Chondrocyte (in vitro differentiated cells): ENCODE measurements at regions not wholly inside any gene's neighbourhood (a gene's known extent, or its start where the extent isn't known, plus 50 kb on each side); places are given as distances from the start of the nearest gene placed in this dataset.

Experiments used
- DNase-seq: peaks from one replicate; pipeline ENCODE4 v3.0.0; 2021; ENCODE audit warnings: mixed read lengths, low spot score
- H3K27ac Mint-ChIP-seq: one replicate; pipeline ENCODE4 v1.8.0; 2021; ENCODE audit warnings: mild to moderate bottlenecking, moderate library complexity, mixed read lengths; ENCODE audit not compliant: unreplicated experiment
- H3K27me3 Mint-ChIP-seq: 2 replicates; pipeline ENCODE4 v1.8.0; 2021; ENCODE audit warnings: low read depth, mixed read lengths
- H3K36me3 Mint-ChIP-seq: 2 replicates; pipeline ENCODE4 v1.8.0; 2021; ENCODE audit warnings: low read depth, mixed read lengths
- H3K4me1 Mint-ChIP-seq: 2 replicates; pipeline ENCODE4 v1.8.0; 2021; ENCODE audit warnings: low read depth, mild to moderate bottlenecking, mixed read lengths
- H3K4me3 Mint-ChIP-seq: one replicate; pipeline ENCODE4 v1.8.0; 2021; ENCODE audit warnings: mild to moderate bottlenecking, moderate library complexity, mixed read lengths; ENCODE audit not compliant: unreplicated experiment
- H3K9me3 Mint-ChIP-seq: 2 replicates; pipeline ENCODE4 v1.8.0; 2021; ENCODE audit warnings: low read depth, mixed read lengths
- TF ChIP-seq, protein P1 (sequence below): fragments of 200-600 bp; sonication (generic); IDR thresholded peaks from 2 replicates; pipeline ENCODE4 v1.5.0; 2021; ENCODE audit warnings: antibody characterized with exemption, mild to moderate bottlenecking, moderate library complexity

DNA sequence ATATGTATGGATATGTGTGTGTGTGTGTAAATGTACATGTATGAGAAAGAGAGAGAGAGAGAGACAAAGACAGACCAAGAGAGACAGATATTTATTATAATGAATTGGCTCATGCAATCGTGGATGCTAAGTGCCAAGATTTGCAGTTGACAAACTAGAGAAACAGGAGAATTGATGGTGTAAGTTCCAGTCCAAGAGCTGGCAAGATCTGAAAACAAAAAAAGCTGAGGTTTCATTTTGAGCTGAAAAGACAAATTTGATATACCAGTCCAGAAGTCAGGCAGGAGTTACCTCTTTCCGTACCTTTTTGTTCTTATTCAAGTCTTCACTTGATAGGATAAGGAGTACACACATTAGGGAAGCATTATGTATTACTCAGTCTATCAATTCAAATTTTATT lies 157.8 kb downstream of the COPS8 start:
- peaks cover 3% of the 10 kb centered on the region for H3K4me1 Mint-ChIP-seq
- H3K27ac Mint-ChIP-seq = no peak overlapping the region
- H3K27me3 Mint-ChIP-seq = no peaks in the 10 kb centered on the region
- peaks cover 26% of the 10 kb centered on the region for H3K9me3 Mint-ChIP-seq
- TF ChIP-seq, protein P1, sequence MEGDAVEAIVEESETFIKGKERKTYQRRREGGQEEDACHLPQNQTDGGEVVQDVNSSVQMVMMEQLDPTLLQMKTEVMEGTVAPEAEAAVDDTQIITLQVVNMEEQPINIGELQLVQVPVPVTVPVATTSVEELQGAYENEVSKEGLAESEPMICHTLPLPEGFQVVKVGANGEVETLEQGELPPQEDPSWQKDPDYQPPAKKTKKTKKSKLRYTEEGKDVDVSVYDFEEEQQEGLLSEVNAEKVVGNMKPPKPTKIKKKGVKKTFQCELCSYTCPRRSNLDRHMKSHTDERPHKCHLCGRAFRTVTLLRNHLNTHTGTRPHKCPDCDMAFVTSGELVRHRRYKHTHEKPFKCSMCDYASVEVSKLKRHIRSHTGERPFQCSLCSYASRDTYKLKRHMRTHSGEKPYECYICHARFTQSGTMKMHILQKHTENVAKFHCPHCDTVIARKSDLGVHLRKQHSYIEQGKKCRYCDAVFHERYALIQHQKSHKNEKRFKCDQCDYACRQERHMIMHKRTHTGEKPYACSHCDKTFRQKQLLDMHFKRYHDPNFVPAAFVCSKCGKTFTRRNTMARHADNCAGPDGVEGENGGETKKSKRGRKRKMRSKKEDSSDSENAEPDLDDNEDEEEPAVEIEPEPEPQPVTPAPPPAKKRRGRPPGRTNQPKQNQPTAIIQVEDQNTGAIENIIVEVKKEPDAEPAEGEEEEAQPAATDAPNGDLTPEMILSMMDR = no peak
- H3K4me3 Mint-ChIP-seq = no peak overlapping the region
- H3K36me3 Mint-ChIP-seq = peaks cover 6% of the 10 kb centered on the region
- no peak for DNase-seq

DNA sequence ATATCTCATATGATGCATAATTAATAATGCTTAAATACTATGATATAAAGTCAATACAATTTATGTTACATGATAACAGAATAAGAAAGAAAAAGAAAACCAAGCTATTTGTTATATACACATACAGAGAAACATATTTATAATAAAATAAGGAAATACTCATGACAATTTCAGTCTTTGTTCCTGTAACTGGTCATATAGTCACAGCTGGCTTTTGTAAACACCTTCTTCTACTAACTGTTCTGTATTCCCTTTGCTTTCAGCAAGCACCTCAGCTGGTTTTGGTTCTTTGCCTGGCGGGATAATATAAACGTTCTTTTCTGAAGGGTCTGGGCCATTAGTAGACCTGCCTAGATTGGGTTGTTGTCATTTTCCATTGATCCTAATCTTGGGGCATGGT lies 158.5 kb downstream of the COPS8 start:
- Mint-ChIP-seq H3K27ac (no peak overlapping the region), H3K4me3 (no peak overlapping the region), H3K27me3 (no peaks in the 10 kb centered on the region), H3K4me1 (peaks cover 3% of the 10 kb centered on the region), H3K9me3 (peaks cover 28% of the 10 kb centered on the region), H3K36me3 (peaks cover 8% of the 10 kb centered on the region)
- TF ChIP-seq, protein P1 = no peak
- no peak for DNase-seq

DNA sequence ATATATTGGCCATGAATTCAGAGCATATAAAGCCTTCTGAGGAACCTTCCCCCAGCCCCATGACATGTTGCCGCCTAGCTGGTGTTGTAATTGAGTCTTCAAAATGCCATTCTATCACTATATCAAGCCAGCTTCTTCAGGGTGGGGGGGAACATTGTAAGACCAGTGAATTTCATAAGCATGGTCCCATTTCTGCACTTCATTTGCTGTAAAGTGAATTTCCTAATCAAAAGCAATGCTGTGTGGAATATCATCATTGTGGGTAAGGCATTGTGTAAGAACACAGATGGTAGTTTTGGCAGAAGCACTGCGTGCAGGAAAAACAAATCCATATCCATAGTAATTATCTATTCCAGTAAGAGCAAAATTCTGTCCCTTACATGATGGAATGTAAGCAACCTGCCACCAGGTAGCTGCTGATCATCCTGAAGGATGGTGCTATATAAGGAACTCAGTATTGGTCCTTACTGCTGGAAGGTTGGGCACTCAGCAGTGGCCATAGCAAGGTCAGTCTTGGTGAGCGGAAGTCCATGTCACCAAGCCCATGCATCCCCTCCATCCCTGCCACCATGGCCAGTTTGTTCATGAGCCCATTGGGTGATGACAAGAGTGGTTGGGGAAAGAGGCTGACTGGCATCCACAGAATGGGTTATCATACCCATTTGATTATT lies 159.4 kb downstream of the COPS8 start:
- H3K4me1 Mint-ChIP-seq = peaks cover 3% of the 10 kb centered on the region
- peaks cover 28% of the 10 kb centered on the region for H3K9me3 Mint-ChIP-seq
- H3K4me3 Mint-ChIP-seq = no peak overlapping the region
- TF ChIP-seq, protein P1 = no peak
- H3K27me3 Mint-ChIP-seq = no peaks in the 10 kb centered on the region
- peaks cover 8% of the 10 kb centered on the region for H3K36me3 Mint-ChIP-seq
- DNase-seq = no peak
- H3K27ac Mint-ChIP-seq = no peak overlapping the region

DNA sequence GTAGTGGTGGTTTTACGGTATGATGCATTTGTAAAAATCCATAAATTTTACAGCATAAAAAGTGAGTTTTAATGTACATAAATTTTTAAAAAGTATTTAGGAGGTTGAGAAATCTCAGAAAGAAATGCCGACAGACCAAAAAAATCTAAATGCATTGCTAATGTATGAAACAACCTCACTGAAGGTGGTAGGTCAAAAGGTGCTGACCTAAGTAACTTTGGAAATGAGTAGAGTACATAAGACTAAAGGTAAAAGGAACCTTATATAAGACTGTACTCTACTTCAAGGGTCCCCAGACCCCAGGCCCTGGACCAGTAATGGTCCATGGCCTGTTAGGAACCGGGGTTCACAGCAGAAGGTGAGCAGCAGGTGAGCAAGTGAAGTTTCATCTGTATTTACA lies 163.4 kb downstream of the COL6A3 start:
- TF ChIP-seq, protein P1 = no peak
- DNase-seq = no peak
- H3K27me3 Mint-ChIP-seq = no peaks in the 10 kb centered on the region
- H3K9me3 Mint-ChIP-seq = peaks cover 2% of the 10 kb centered on the region
- H3K4me1 Mint-ChIP-seq = peaks cover 29% of the 10 kb centered on the region
- peaks cover 2% of the 10 kb centered on the region for H3K36me3 Mint-ChIP-seq
- H3K27ac Mint-ChIP-seq = no peak overlapping the region
- H3K4me3 Mint-ChIP-seq = no peak overlapping the region

DNA sequence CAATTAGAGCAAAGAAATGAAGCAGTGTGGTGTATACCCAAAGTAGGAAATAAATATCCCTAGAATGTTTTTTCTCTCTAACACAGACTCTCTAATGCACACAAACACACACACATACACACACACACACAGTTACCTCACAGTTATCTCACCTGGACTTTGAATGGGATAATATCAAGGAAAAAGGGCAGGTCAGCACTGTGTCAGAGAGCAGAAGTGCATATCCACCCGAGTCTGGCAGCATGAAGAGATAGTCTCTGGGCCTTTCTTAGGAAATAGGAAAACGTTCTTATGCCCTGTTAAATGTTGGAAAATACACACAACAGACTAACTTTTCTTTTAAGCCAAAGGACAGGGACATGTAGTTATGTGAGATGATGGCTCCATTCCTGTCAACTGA lies 162.0 kb downstream of the COL6A3 start:
- Mint-ChIP-seq H3K27ac (no peak overlapping the region), H3K4me1 (peaks cover 41% of the 10 kb centered on the region)
- TF ChIP-seq, protein P1 = no peak

More for the DNA sequence above, 162.0 kb downstream of the COL6A3 start:
- H3K36me3 Mint-ChIP-seq = peaks cover 2% of the 10 kb centered on the region
- H3K4me3 Mint-ChIP-seq = no peak overlapping the region
- no peaks in the 10 kb centered on the region for H3K27me3 Mint-ChIP-seq
- no peak for DNase-seq
- peaks cover 2% of the 10 kb centered on the region for H3K9me3 Mint-ChIP-seq
